ENCODE measurements at regions not wholly inside any gene's neighbourhood (a gene's known extent, or its start where the extent isn't known, plus 50 kb on each side); places are given as distances from the start of the nearest gene placed in this dataset.

DNA sequence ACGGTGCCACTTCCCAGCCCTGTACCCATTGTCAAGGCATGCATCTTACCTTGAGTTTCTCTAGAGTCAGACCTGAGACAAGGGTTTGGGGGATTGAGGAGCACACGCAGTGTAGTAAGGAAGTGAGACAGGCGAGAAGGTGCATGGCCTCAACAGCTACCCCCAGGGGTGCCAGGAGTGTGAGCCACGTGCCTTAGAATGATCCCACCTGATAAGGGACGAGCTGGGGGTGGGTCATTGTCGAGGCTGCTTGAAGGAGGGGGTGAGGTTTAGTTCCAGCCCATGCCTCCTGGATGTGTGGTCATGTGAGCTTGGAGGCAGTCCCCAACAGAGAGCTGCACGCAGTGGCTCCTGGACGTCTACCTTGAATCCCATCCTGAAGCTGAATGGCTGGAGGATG lies 320.5 kb downstream of the VRK1 start:
- TF ChIP-seq, protein P1, sequence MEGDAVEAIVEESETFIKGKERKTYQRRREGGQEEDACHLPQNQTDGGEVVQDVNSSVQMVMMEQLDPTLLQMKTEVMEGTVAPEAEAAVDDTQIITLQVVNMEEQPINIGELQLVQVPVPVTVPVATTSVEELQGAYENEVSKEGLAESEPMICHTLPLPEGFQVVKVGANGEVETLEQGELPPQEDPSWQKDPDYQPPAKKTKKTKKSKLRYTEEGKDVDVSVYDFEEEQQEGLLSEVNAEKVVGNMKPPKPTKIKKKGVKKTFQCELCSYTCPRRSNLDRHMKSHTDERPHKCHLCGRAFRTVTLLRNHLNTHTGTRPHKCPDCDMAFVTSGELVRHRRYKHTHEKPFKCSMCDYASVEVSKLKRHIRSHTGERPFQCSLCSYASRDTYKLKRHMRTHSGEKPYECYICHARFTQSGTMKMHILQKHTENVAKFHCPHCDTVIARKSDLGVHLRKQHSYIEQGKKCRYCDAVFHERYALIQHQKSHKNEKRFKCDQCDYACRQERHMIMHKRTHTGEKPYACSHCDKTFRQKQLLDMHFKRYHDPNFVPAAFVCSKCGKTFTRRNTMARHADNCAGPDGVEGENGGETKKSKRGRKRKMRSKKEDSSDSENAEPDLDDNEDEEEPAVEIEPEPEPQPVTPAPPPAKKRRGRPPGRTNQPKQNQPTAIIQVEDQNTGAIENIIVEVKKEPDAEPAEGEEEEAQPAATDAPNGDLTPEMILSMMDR (IDR thresholded peaks at IDR 0.05; ENCODE audit: insufficient read depth, low read length) = no peak
- TF ChIP-seq POLR2AphosphoS5 (IDR thresholded peaks at IDR 0.05; ENCODE audit: low read depth) = no peak
